ENCODE measurements at regions not wholly inside any gene's neighbourhood (a gene's known extent, or its start where the extent isn't known, plus 50 kb on each side); places are given as distances from the start of the nearest gene placed in this dataset.
"Not testable (repeated sequence)": the region's sequence is repeated elsewhere in the genome, so short reads cannot be mapped to it uniquely, and the experiment has no call there.

DNA sequence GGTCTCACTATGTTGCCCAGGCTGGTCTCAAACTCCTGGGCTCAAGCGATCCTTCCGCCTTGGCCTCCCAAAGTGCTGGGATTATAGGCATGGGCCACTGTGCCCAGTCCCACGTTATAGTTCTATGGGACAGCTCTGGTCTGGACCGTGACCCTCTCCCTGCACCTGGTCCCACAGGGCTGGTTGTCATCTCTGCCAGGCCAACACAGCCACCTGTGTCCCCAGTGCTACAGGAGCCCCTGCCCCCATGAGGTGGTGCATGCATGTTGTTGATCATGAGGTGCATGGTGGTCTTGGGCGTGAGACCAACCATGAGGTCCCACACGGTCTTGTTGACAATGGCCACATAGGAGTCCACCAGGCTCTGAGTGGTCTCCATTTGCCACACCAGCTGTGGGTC, 51.0 kb upstream of the UBE2Q2 start:
- DNase-seq (ENCODE audit: low spot score), result not testable (repeated sequence)

DNA sequence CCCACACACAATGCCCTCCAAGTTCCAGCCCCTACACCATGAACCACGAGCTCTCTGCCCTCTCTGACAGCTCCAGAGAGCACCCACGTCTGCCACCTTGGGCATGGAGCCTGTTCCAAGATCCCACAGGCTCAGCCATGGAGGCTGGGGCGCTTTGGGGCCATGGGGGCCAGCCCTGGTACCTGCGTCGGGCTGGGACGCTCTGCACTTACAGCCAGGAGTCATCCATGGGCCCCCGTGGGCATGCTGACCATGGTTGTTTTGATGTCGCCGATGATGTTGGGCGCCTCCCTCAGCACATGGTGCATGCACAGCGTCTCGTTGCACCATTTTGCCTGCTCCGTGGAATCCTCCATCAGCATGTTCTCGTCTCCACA, 51.9 kb upstream of the UBE2Q2 start:
- no peak for DNase-seq (ENCODE audit: low spot score)

DNA sequence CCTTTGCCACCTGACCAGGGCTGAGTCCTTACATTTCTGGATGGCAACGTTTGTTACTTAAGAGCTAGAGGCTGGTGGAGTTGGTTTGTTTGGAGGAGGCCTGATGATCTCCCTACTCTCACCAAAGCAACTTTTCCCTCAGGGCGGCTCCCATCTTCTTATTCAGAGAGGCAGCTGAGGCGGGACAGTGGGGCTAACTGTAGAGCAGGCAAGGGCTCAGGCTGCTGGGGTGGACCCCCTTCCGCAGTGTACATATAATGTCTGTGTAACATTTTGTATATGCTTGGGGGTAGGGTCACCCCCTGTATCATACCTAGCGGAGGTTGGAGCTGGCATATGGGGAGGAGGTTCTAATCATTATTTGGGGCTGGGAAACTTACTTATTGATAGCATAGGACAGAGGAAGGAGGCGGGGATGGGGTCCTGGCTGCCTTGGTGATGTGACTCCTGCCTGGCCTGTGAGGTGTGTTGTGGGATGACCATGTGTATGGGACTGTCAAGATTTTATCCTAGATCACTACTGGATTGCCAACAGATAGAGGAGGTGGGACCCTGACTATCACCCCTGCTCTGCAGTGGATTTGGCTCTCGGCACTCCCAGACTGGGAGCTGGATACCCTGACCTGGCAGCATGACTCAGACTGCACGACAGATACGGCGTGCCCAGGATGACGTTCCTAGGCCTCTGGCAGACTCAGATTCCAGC, 52.5 kb upstream of the UBE2Q2 start:
- no peak for DNase-seq (ENCODE audit: low spot score)

DNA sequence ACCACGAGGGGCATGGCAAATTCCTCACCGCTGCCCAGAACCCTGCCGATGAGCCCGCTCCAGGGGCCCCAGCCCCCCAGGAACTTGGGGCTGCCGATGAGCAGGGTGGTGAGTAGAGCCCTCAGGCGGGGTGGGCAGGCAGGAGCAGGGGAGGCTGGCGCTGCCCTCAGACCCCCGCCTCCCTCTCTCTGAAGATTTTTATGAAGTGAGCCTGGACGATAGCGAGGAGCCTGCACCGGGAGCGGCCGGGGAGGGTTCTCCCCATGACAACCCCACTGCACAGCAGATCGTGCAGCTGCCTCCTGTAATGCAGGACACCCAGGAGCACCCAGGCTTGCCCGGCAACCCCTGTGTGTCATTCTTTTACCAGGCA, 56.7 kb upstream of the UBE2Q2 start:
- no peak for DNase-seq (ENCODE audit: low spot score)

DNA sequence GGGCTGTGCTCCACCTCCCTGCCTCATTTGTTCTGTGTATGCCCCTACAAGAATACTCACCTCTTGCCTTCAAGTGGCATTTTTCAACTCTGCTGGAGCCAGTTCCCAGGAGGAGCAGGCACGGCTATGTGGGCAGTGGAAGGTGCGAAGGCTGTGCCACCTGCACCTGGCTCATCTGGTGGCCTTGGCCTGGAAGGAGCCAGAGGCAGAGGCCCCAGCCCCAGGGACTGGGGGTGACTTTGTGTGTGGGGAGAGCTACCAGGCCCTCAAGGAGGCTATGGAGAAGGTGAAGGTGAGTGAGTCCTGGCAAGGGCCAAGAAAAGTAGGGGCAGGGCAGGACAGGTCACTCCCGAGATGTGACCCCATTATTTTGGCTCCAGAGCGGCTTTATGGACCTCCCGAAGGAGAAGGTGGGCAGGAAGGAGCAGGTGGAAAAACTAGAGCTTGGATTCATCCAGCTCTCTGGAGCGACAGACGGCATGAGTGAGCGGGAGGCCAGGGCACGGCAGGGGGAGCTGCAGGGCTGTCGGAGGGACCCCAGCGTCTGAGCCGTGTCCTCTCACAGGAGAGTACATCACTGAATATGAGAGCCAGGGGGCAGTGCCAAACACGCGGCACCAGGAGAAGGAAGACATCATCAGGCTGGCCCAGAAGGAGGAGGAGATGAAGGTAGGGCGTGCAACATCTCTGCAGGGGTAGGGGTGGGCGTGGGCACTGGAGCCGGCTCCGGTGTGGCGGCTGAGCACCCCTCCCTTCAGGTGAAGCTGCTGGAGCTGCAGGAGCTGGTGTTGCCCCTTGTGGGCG, 57.3 kb upstream of the UBE2Q2 start:
- DNase-seq (ENCODE audit: low spot score), result no peak

DNA sequence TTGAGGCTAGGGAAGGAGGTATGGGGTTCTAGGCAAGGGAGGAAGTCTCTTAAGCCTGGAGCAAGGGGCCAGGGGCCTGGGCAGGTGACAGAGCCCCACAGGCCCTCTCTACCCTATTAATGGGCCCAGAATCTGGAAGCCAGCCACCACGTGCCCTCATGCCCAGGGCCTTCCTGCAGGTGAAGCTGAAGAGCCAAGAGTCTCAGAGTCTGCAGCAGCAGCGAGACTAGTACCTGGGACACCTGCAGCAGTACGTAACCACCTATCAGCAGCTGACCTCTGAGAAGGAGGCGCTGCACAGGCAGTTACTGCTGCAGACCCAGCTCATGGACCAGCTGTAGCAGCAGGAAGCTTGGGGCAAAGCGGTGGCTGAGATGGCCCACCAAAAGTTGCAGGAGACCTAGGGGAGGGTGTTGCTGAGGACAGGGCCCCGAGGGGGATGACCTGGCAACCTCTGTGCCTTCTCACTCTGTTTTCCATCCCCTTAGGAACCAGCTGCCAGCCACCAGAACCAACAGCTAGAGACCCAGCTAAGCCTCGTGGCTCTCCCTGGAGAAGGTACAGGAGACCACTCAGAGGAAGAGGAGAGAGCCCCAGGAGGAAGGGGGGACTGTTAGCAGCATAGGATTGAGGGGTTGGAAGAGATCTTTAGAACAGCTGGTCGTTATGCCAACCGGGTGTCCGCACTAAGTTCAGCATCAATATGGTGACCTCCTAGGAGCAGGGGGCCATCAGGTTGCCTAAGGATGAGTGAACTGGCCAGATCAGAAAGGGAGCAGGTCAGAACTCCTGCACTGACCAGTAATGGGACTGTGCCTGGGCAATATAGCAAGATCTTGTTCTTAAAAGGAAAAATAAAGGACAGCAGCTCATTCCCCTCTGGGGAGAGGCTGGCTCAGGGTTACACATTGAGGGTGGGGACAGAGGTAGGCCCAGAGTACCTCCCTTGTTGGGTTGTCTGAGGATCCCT, 58.5 kb upstream of the UBE2Q2 start:
- not testable (repeated sequence) for DNase-seq (ENCODE audit: low spot score)

DNA sequence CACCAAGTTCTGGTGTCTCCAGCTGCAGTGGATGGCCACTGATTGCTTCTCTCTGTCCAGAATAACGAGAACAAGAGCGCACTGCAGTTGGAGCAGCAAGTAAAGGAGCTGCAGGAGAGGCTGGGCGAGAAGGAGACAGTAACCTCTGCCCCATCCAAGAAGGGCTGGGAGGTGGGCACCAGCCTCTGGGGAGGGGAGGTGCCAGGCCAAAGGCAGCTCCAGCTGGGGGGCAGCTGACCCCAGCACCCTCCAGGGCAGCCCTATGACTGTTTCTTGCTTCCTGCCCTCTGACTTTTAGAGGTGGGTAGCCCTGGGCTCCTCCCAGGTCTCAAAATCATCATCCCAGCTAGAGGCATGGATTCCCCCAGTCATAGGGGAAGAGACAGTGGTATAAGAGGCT, 59.7 kb upstream of the UBE2Q2 start:
- DNase-seq (ENCODE audit: low spot score), result not testable (repeated sequence)

DNA sequence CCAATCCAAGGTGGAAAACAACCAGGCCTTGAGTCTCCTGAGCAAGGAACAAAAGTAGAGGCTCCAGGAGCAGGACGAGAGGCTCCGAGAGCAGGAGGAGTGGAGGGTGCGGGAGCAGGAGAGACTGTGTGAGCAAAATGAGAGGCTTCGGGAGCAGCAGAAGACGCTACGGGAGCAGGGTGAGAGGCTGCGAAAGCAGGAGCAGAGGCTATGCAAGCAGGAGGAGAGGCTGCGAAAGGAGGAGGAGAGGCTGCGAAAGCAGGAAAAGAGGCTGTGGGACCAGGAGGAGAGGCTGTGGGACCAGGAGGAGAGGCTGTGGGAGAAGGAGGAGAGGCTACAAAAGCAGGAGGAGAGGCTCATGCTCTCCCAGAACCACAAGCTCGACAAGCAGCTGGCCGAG, 60.3 kb upstream of the UBE2Q2 start:
- no peak for DNase-seq (ENCODE audit: low spot score)

DNA sequence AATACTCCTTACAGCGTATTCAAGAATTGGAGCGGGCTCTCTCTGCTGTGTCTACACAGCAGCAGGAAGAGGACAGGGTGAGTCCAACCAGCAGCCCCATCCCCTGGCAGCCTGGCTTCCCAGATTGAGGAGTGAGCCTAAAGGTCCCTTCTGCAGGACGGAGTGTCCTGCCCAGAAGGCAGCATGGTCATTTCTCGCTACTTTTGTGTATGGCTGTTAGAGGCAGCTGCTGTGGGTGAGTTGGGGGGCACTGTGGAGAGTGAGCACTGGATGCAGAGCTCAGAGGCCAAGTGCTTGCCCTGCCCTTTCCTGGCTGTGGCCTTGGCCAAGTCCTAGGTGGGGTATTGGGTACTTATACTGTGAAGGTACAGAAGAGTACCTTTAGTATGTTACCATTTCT, 62.3 kb upstream of the UBE2Q2 start:
- not testable (repeated sequence) for DNase-seq (ENCODE audit: low spot score)

DNA sequence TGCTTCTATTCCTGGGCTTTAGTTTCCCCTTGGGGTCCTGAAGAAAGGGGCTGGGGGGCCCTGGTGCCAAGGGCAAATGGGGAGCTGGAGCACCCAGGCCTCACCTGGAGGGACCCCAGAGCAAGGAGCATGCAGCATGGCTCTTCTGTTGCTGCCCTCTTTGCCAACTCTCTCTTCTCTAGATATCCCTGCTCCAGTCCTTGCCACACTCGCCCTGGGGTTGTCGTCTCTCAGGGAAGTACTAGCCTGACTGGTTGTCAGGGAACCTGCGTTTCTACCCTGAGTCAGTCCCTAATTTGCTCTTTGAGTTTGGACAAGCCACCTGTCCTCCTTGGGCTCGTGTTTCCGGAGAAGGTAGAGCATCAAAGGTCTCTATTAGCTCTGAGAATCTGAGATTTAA, 63.7 kb upstream of the UBE2Q2 start:
- DNase-seq (ENCODE audit: low spot score), result no peak

DNA sequence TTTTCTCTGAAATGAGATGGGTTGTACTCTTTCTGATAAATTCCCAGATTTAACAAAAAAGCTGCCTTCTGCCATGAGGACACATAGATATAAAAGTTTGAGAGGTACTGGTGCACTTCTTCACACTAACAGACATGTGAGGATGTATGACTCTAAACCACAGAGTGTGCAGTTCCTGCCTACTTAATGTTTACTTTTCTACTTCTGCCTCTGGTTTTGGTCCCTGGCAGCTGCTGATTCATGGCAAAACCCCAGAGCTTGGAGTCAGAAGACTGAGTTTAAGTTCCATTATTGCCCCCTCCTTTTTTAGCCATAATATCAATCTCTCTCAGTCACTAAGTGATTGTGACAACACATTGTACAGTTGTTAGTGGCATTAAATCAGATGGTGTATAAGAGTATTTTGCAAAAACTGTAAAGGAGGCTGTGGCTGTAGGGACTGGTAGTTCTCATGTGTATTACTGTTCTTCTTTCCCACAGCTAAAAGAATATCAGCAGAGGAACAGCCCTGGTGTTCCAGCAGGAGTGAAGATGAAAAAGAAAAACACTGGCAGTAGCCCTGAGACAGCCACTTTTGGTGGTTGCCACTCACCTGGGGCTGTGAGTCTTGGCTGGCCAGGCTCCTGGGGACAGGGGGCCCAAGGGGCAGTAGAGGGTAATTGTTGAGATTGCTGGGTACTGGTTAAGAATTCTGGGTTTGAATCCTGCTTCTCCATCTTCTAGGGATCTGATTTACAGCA, 64.4 kb upstream of the CSPG4 start:
- DNase-seq (ENCODE audit: low spot score), result not testable (repeated sequence)

DNA sequence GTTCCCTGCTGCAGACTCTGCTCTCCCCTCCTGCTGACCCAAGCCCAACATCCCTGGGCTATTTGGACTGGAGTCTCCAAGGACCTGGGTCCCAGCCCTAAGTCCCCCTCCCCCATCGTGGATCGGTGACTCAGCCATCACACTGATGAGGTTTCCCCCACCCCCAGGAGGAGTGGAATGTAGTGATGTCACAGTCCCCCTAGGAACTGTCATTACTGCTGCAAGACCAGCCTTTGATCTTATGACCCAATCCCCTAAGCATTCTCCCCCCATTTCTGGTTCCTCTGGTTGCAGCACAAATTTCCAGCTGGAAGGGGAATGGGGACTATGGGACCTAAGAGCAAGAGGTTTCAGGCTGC, 63.4 kb upstream of the CSPG4 start:
- DNase-seq (ENCODE audit: low spot score), result no peak

DNA sequence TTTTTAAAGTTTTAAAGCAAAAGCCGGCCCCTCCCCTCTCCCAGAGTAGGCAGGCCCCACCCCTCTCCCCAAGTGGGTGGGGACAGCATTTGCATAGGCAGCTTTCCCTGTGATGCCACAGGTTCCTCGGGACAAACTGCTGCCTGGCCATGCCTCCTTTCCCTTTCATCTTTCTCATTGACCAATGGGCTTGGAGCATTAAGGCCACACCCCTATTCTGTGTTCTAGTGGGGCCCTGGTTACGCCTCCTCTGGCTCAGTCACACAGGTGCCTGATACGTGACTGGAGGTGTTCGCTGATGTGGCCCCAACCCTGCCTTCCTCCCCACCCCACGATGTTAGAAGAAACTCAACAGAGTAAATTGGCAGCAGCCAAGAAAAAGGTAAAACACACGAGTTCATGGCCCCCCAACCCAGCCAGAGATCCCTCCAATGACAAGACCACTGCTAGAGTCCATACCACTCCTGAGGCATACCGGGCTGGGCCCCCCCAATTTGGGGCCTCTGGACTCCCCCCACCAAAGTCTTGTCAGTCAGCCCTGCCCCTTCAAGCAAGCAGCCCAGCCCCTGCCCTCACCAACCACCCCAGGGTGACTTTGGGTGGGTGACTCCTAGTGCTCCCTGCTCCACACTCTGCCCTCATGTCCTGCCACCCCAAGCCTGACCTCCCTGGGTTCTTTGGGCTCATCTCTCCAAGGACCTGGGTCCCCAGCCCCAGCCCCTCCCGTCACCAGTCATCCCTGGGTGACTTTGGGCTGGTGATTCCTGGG, 62.8 kb upstream of the CSPG4 start:
- DNase-seq (ENCODE audit: low spot score), result peak; percentile 44

DNA sequence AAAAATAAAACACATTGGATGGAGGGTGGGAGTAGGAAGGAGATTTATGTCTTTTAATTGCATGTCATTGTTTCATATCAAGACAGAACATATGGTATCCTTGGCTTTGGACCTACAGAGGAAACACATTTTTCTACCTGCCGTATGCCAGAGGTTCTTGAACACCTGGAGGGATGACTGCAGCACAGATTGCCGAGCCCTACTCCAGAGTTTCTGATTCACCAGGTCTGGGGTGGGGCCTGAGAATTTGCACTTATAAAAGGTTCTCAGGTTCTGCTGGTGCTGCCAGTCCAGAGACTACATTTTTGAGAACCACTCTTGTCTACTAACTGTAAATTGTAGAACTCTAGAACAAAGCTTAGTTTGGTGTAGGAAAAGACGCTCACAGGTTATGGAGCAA, 61.3 kb upstream of the CSPG4 start:
- not testable (repeated sequence) for DNase-seq (ENCODE audit: low spot score)

DNA sequence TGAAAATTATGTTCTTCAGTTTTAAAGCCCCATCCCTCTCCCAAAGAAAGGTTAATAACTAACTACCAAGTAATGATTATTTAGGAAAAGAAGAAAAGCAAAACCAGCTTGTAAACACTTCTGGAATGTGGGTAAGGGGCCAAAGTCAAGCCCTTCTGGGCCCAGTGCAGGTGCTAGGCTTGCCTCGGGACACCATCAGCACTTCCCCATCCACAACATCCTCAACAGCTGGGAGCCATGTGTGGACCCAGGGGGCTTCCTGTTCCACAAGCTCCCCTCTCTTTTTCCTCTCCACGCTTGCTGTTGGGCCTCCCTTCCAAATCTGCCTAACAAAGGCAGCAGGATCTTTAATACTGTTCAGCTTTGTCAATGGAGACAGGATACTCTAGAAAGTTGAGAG, 58.4 kb upstream of the CSPG4 start:
- DNase-seq (ENCODE audit: low spot score), result not testable (repeated sequence)

DNA sequence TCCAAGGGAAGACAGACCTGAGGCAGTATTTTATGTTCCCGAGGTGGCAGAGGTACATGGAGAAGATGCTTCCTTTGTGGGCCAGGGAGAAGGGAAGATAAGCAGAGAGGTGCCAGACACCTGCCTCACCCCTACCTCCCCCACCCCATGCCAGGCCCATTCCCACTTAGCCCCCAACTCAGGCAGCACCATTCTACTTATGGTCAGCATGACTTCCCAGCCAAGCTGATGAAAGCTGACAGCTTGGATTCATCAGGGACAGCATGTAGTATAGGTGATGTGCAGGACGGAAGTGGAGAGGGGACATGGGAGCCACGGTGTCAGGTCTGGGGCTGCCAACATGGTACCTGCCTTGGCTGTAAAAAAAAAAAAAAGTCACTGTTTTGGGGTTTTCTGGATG, 57.5 kb upstream of the CSPG4 start:
- DNase-seq (ENCODE audit: low spot score), result no peak

DNA sequence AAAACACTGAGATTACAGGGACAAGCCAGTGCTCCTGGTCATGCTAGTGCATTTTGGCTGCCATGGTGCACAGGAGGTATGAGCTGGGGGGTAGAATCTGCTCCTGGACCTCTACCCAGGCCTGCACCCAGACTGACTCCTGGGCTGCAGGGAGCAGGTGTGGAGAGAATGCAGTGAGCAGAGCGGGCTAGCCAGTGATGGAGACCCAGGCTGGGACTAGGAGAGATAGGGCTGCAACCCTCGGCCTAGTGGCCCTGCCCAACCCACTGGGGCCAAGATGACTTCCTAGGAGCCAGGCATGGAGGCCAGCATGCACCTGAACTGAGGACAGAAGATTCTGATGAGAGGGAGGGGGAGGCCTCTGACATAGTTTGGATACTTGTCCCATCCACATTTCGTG, 55.9 kb upstream of the CSPG4 start:
- not testable (repeated sequence) for DNase-seq (ENCODE audit: low spot score)

DNA sequence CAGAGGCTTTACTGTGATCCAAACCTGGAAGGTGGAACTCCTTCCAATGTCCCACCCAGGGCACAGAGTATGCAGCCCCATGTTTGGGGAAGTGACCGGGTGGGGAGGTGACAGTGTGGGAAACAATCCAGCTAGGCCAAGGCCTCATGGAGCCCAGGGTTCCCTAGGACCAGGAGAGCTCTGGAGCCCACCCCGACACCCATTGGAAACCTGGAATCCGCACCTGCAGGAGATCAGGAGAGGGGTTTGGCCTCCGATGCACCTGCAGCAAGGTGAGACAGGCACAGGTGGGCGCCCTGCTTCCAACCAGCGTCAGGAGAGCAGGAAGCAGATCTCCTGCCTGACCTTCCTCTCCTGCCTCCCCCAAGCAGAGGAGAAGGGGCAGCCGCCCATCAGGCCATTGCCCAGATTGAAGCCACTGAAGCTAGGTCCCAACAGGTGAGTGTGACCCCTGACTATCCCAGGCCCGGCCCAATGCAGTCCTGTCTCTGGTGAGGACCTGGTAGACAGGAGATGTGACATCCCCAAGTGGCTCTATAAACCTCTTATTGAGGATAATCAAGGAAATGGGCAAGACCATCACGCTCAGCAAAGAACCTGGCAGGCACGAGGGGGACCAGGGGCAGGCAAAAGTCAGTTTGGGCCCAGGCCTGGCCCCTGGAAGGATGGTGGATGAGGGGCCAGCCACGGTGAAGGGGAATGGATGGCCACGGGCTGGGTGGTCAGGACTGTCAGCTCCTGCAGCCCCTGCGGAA, 53.1 kb upstream of the CSPG4 start:
- DNase-seq (ENCODE audit: low spot score), result not testable (repeated sequence)

DNA sequence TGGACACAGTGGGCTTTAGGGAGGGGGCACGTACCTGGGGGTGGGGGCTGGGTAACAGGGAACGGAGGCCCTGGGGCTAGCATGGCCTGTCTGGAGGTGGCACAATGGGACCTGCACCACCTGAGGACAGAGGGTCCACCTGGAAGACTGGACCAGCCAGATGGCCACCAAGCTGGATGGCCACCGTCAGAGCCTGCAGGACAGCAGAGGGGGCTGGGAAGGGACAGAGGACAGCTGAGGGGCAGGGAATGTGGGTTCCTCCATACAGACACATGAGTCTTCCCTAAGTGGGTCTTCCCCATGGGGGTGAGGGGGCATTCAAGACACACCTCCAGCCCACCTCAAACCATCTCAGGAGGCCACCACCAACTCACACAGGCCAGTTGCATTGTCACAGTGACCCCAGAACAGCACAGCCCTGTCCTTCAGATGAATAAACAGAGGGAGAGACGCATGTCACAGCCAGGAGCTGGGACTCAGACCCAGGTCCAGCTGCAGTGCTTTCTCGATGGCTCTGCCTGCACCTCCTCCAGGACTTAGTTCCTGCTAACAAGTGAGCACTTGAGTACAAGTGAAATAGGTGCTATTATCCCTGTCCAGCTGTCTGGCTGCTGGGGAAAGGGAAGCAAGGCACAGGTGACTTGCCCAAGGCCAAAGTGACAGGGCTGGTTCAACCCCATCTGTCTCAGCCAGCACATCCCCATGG, 52.4 kb upstream of the CSPG4 start:
- DNase-seq (ENCODE audit: low spot score), result not testable (repeated sequence)
